ENCODE measurements at regions not wholly inside any gene's neighbourhood (a gene's known extent, or its start where the extent isn't known, plus 50 kb on each side); places are given as distances from the start of the nearest gene placed in this dataset.

- no peak overlapping the region for H3K27ac Mint-ChIP-seq
- no peaks in the 10 kb centered on the region for H3K36me3 Mint-ChIP-seq
- intact Hi-C loops (cut with micrococcal nuclease) = no loop called here
Observed at GRCh38 chr18:40866013-40866645, 1088.9 kb upstream of the PIK3C3 start.

GRCh38 chr18:40864846-40865245, 1090.2 kb upstream of the PIK3C3 start:
- no peak for TF ChIP-seq CTCF (IDR thresholded peaks at IDR 0.05)
- H3K4me1 Mint-ChIP-seq = no peaks in the 10 kb centered on the region
- Histone ChIP-seq H3K9me3 (ENCODE audit: control insufficient read depth, insufficient read depth, low read length) (no peaks in the 10 kb centered on the region), H3K27ac (ENCODE audit: low read length) (no peak overlapping the region), H3K36me3 (ENCODE audit: control insufficient read depth, insufficient read depth, low read length) (no peaks in the 10 kb centered on the region), H3K27me3 (ENCODE audit: control insufficient read depth, insufficient read depth, low read length) (no peaks in the 10 kb centered on the region), H3K4me3 (ENCODE audit: low read length) (no peak overlapping the region), H3K4me1 (ENCODE audit: control insufficient read depth, insufficient read depth, low read length) (no peaks in the 10 kb centered on the region)
- DNase-seq = no peak
- H3K36me3 Mint-ChIP-seq = no peaks in the 10 kb centered on the region
- WGBS (ENCODE audit: insufficient coverage) = 88% methylated on average over 1 of the region's 2 CpGs
- intact Hi-C loops (cut with micrococcal nuclease) = no loop called here
- ATAC-seq = no peak
- no peak overlapping the region for H3K4me3 Mint-ChIP-seq
- H3K9me3 Mint-ChIP-seq = peaks cover 17 to 18% of the 10 kb centered on the region in 2 donors
- no peaks in the 10 kb centered on the region for H3K27me3 Mint-ChIP-seq (ENCODE audit: low read depth in 2 of 2)
- H3K27ac Mint-ChIP-seq = no peak overlapping the region

More at GRCh38 chr18:40866013-40866645, 1088.9 kb upstream of the PIK3C3 start:
- H3K4me1 ChIP-seq (ENCODE audit: control insufficient read depth, insufficient read depth, low read length) = no peaks in the 10 kb centered on the region
- H3K9me3 ChIP-seq (ENCODE audit: control insufficient read depth, insufficient read depth, low read length) = no peaks in the 10 kb centered on the region
- WGBS (ENCODE audit: insufficient coverage) = 86% methylated on average over 5 of the region's 5 CpGs
- no peak overlapping the region for H3K4me3 Mint-ChIP-seq
- H3K4me1 Mint-ChIP-seq = no peaks in the 10 kb centered on the region
- H3K4me3 ChIP-seq (ENCODE audit: low read length) = no peak overlapping the region
- H3K36me3 ChIP-seq (ENCODE audit: control insufficient read depth, insufficient read depth, low read length) = no peaks in the 10 kb centered on the region
- no peak for ATAC-seq
- no peak overlapping the region for H3K27ac ChIP-seq (ENCODE audit: low read length)
- no peak for TF ChIP-seq CTCF (IDR thresholded peaks at IDR 0.05)
- no peaks in the 10 kb centered on the region for H3K27me3 ChIP-seq (ENCODE audit: control insufficient read depth, insufficient read depth, low read length)
- no peak for DNase-seq
- H3K9me3 Mint-ChIP-seq = peaks cover 16 to 19% of the 10 kb centered on the region in 2 donors
- H3K27me3 Mint-ChIP-seq (ENCODE audit: low read depth in 2 of 2) = no peaks in the 10 kb centered on the region

- H3K27ac Mint-ChIP-seq = no peak overlapping the region
- no peaks in the 10 kb centered on the region for H3K4me1 ChIP-seq (ENCODE audit: control insufficient read depth, insufficient read depth, low read length)
Observed at GRCh38 chr18:40863801-40864200, 1091.2 kb upstream of the PIK3C3 start.

More at GRCh38 chr18:40863801-40864200, 1091.2 kb upstream of the PIK3C3 start:
- H3K4me3 Mint-ChIP-seq = no peak overlapping the region
- H3K9me3 Mint-ChIP-seq = peaks cover 14 to 21% of the 10 kb centered on the region in 2 donors
- H3K27me3 Mint-ChIP-seq (ENCODE audit: low read depth in 2 of 2) = no peaks in the 10 kb centered on the region
- no peaks in the 10 kb centered on the region for H3K4me1 Mint-ChIP-seq
- no peak for TF ChIP-seq CTCF (IDR thresholded peaks at IDR 0.05)
- DNase-seq = no peak
- ATAC-seq = no peak
- Histone ChIP-seq H3K36me3 (ENCODE audit: control insufficient read depth, insufficient read depth, low read length) (no peaks in the 10 kb centered on the region), H3K27ac (ENCODE audit: low read length) (no peak overlapping the region), H3K4me3 (ENCODE audit: low read length) (no peak overlapping the region), H3K27me3 (ENCODE audit: control insufficient read depth, insufficient read depth, low read length) (no peaks in the 10 kb centered on the region), H3K9me3 (ENCODE audit: control insufficient read depth, insufficient read depth, low read length) (no peaks in the 10 kb centered on the region)
- intact Hi-C loops (cut with micrococcal nuclease) = no loop called here
- WGBS (ENCODE audit: insufficient coverage) = 79% methylated on average over 3 of the region's 3 CpGs
- no peaks in the 10 kb centered on the region for H3K36me3 Mint-ChIP-seq
